CD4-positive, alpha-beta T cell treated with Interleukin-4 for 1 hour (primary cell): ENCODE measurements at regions not wholly inside any gene's neighbourhood (a gene's known extent, or its start where the extent isn't known, plus 50 kb on each side); places are given as distances from the start of the nearest gene placed in this dataset.

Source experiments
- DNase-seq, 2 donors: peaks; one replicate each; pipeline ENCODE4 v3.0.0-alpha.2; 2020 to 2022

- no peak for DNase-seq
These were observed 70.1 kb upstream of the COL1A2 start for GRCh38 chr7:94324380-94325121.

- DNase-seq, result no peak
These were observed 69.6 kb upstream of the COL1A2 start for GRCh38 chr7:94325122-94325475.

GRCh38 chr7:94330269-94331020 lies 64.2 kb upstream of the COL1A2 start:
- no peak for DNase-seq

GRCh38 chr7:94332571-94332970 lies 62.1 kb upstream of the COL1A2 start:
- no peak for DNase-seq

- DNase-seq, result no peak
These were observed 60.9 kb upstream of the COL1A2 start for GRCh38 chr7:94333810-94334209.

GRCh38 chr7:94335586-94335985 lies 59.1 kb upstream of the COL1A2 start:
- DNase-seq, result no peak

GRCh38 chr7:94336009-94336408 lies 58.7 kb upstream of the COL1A2 start:
- no peak for DNase-seq

- no peak for DNase-seq
These were observed 55.7 kb upstream of the COL1A2 start for GRCh38 chr7:94338921-94339371.

- no peak for DNase-seq
These were observed 49.9 kb upstream of the COL1A2 start for GRCh38 chr7:94344826-94345225.
